Activated T-cell treated with anti-CD3 and anti-CD28 coated beads, Interleukin-2, amount 50 U/mL, for 1 hour (primary cell): ENCODE measurements at regions not wholly inside any gene's neighbourhood (a gene's known extent, or its start where the extent isn't known, plus 50 kb on each side); places are given as distances from the start of the nearest gene placed in this dataset.

ENCODE experiments used
- DNase-seq: peaks from one replicate; pipeline ENCODE4 v3.0.0-alpha.2; 2020

GRCh38 chr7:424961-425793 is 94.5 kb downstream of the PDGFA start:
- DNase-seq = no peak

- DNase-seq = no peak
Measured at GRCh38 chr7:425794-426188, 93.9 kb downstream of the PDGFA start.

- no peak for DNase-seq
Measured at GRCh38 chr7:426510-426909, 93.1 kb downstream of the PDGFA start.

- DNase-seq = no peak
Measured at GRCh38 chr7:427506-428103, 92.0 kb downstream of the PDGFA start.

GRCh38 chr7:428387-428786 is 91.3 kb downstream of the PDGFA start:
- no peak for DNase-seq

GRCh38 chr7:428927-429827 is 90.5 kb downstream of the PDGFA start:
- no peak for DNase-seq

- no peak for DNase-seq
Measured at GRCh38 chr7:429828-430180, 89.8 kb downstream of the PDGFA start.

- no peak for DNase-seq
Measured at GRCh38 chr7:431041-431440, 88.6 kb downstream of the PDGFA start.

GRCh38 chr7:431658-432111 is 88.0 kb downstream of the PDGFA start:
- no peak for DNase-seq

GRCh38 chr7:432256-432655 is 87.4 kb downstream of the PDGFA start:
- no peak for DNase-seq

GRCh38 chr7:432933-433332 is 86.7 kb downstream of the PDGFA start:
- DNase-seq = no peak

GRCh38 chr7:433558-433957 is 86.1 kb downstream of the PDGFA start:
- no peak for DNase-seq

GRCh38 chr7:434891-435629 is 84.6 kb downstream of the PDGFA start:
- no peak for DNase-seq

GRCh38 chr7:435630-436366 is 83.8 kb downstream of the PDGFA start:
- DNase-seq = no peak

- no peak for DNase-seq
Measured at GRCh38 chr7:436367-437128, 83.1 kb downstream of the PDGFA start.

GRCh38 chr7:437329-438251 is 82.1 kb downstream of the PDGFA start:
- no peak for DNase-seq

GRCh38 chr7:438361-438760 is 81.3 kb downstream of the PDGFA start:
- DNase-seq = no peak

- no peak for DNase-seq
Measured at GRCh38 chr7:438916-439315, 80.7 kb downstream of the PDGFA start.

- DNase-seq = no peak
Measured at GRCh38 chr7:440059-440749, 79.4 kb downstream of the PDGFA start.
